ENCODE measurements at regions not wholly inside any gene's neighbourhood (a gene's known extent, or its start where the extent isn't known, plus 50 kb on each side); places are given as distances from the start of the nearest gene placed in this dataset.
"Not testable (repeated sequence)": the region's sequence is repeated elsewhere in the genome, so short reads cannot be mapped to it uniquely, and the experiment has no call there.

DNA sequence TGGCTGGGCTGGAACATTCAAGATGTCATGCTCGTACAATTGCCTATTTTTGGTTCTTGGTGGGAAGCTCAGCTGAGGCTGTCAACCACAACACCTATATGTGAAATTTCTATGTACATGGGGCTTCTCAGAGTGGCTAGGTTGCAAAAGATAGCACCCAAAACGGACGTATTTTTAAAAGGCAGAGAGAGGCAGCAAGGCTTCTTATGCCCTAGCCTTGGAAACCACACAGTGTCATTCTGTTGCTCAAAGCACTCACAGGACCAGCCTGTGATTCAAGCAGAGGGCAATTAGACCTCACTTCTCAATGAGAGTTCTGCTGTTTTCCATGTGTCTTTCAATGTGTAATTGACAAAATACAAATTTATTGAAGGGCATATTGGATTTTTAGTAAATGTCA lies 134.0 kb downstream of the GXYLT1 start:
- DNase-seq (ENCODE audit: insufficient read length, low spot score) (no peak), FAIRE-seq (no peak)
- TF ChIP-seq PAX5 (IDR thresholded peaks at IDR 0.05; ENCODE audit: insufficient read depth, low read length, severe bottlenecking) (no peak), POLR2AphosphoS5 (IDR thresholded peaks at IDR 0.05; ENCODE audit: low read depth, low read length) (no peak), TAF1 (IDR thresholded peaks at IDR 0.05; ENCODE audit: low read depth, low read length) (no peak), SPI1 (IDR thresholded peaks at IDR 0.05; ENCODE audit: low read depth, low read length) (no peak), POU2F2 (IDR thresholded peaks at IDR 0.05; ENCODE audit: low read depth, low read length) (no peak), POLR2A (IDR thresholded peaks at IDR 0.05; ENCODE audit: low read depth, low read length) (no peak)

DNA sequence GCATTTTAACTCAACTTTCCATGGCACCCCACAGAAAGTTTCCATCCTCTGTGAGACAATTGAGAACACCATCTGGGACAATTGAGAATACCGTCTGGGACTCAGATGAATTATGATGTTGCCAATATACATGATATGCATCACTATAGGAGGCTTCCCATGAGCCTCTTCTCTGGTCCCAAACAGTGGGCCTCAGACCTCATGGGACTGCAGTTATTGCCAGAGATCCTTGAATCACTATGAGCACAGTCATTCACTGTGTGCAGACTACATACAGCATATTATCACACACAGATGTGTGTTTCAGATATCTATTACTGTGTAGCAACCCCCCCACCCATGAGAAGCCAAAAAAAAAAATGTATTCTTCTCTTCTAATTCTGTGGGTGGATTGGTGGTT lies 134.4 kb downstream of the GXYLT1 start:
- TF ChIP-seq POU2F2 (IDR thresholded peaks at IDR 0.05; ENCODE audit: low read depth, low read length): no peak
- no peak for TF ChIP-seq POLR2AphosphoS5 (IDR thresholded peaks at IDR 0.05; ENCODE audit: low read depth, low read length)
- TF ChIP-seq POLR2A (IDR thresholded peaks at IDR 0.05; ENCODE audit: low read depth, low read length): no peak
- TF ChIP-seq SPI1 (IDR thresholded peaks at IDR 0.05; ENCODE audit: low read depth, low read length): no peak
- no peak for TF ChIP-seq TAF1 (IDR thresholded peaks at IDR 0.05; ENCODE audit: low read depth, low read length)
- no peak for FAIRE-seq

DNA sequence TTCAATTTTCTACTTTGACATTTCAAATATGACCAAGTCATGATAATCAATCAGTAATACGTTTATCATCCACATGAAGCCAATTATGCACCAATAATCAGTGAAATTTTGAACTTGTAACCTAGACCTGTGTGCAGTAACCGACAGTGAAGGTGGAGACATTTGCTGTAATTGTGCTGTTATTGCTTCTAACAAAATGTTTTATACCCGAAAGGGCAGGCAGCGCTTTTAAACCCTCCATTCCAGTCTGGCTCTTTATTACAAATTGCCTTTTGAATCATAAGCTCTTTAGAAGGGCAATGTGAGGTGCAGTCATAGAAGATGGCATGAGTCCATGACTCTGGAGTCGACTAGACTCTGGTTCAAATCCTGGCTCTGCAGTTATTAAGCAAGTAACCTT lies 135.7 kb downstream of the GXYLT1 start:
- no peak for DNase-seq (ENCODE audit: insufficient read length, low spot score)
- no peak for FAIRE-seq
- no peak for TF ChIP-seq PAX5 (IDR thresholded peaks at IDR 0.05; ENCODE audit: insufficient read depth, low read length, severe bottlenecking)

More for the DNA sequence above, 134.4 kb downstream of the GXYLT1 start:
- DNase-seq (ENCODE audit: insufficient read length, low spot score): no peak

DNA sequence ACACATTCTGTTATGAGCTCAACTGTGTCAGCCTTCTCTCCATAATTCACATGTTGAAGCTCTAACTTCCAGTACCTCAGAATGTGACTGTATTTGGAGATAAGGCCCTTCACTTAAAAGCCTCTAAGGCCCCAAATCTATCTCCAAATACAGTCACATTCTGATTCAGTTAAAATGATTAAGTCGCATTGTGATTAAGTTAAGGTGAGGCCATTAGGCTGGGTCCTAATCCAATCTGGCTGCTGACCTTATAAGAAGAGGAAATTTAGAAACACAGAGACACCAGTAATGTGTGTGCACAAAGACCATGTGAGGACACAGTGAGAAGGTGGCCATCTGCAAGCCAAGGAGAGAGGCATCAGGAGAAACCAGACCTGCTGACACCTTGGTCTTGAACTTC lies 141.6 kb downstream of the GXYLT1 start:
- DNase-seq (ENCODE audit: insufficient read length, low spot score) (no peak), FAIRE-seq (no peak)
- TF ChIP-seq PAX5 (IDR thresholded peaks at IDR 0.05; ENCODE audit: insufficient read depth, low read length, severe bottlenecking): no peak
- no peak for TF ChIP-seq POLR2A (IDR thresholded peaks at IDR 0.05; ENCODE audit: low read depth, low read length)
- no peak for TF ChIP-seq POU2F2 (IDR thresholded peaks at IDR 0.05; ENCODE audit: low read depth, low read length)
- TF ChIP-seq POLR2AphosphoS5 (IDR thresholded peaks at IDR 0.05; ENCODE audit: low read depth, low read length): no peak
- TF ChIP-seq SPI1 (IDR thresholded peaks at IDR 0.05; ENCODE audit: low read depth, low read length): no peak
- TF ChIP-seq TAF1 (IDR thresholded peaks at IDR 0.05; ENCODE audit: low read depth, low read length): no peak

DNA sequence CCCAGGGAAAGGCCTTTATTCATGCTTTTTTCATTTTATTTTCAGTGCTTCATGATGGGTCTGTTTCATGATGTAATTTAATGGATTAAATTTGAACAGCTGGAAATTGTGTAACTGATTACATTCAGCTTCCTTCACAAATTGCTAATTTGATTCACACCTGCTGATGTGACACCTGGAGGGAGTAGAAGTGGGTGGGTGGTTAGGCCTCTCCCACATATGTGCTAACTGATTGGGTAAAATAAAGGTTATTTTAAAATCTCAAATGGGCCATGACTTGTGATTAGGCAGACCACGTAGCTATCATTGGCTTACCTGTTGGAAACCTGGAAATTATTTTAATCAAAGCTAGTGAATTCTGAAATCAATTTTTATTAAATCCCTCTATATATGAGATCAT lies 142.1 kb downstream of the GXYLT1 start:
- FAIRE-seq (no peak), DNase-seq (ENCODE audit: insufficient read length, low spot score) (no peak)
- TF ChIP-seq POU2F2 (IDR thresholded peaks at IDR 0.05; ENCODE audit: low read depth, low read length) (no peak), TAF1 (IDR thresholded peaks at IDR 0.05; ENCODE audit: low read depth, low read length) (no peak), SPI1 (IDR thresholded peaks at IDR 0.05; ENCODE audit: low read depth, low read length) (no peak), PAX5 (IDR thresholded peaks at IDR 0.05; ENCODE audit: insufficient read depth, low read length, severe bottlenecking) (no peak), POLR2A (IDR thresholded peaks at IDR 0.05; ENCODE audit: low read depth, low read length) (no peak), POLR2AphosphoS5 (IDR thresholded peaks at IDR 0.05; ENCODE audit: low read depth, low read length) (no peak)

DNA sequence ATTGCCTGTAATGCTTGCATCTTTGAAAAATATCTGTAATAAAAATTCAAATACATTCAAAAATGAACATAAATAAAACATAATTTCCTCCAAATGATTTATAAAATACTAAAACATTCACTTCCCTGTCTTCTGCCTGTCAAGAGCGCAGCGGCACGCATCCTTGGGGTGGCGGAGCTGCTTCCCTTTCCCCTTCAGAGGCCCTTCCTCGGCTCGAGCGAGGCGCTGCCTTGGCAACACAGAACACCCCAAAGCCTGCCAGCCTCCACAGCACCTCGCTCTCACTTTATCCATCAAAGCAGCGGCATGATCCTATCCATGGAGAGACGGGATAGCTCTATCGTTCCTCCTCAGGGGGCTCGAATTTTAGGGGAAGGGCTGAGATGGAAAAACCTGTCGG lies 146.2 kb downstream of the GXYLT1 start:
- no peak for FAIRE-seq
- TF ChIP-seq SPI1 (IDR thresholded peaks at IDR 0.05; ENCODE audit: low read depth, low read length): no peak
- TF ChIP-seq POLR2A (IDR thresholded peaks at IDR 0.05; ENCODE audit: low read depth, low read length): no peak
- TF ChIP-seq POU2F2 (IDR thresholded peaks at IDR 0.05; ENCODE audit: low read depth, low read length): no peak
- no peak for TF ChIP-seq POLR2AphosphoS5 (IDR thresholded peaks at IDR 0.05; ENCODE audit: low read depth, low read length)
- no peak for TF ChIP-seq PAX5 (IDR thresholded peaks at IDR 0.05; ENCODE audit: insufficient read depth, low read length, severe bottlenecking)
- no peak for TF ChIP-seq TAF1 (IDR thresholded peaks at IDR 0.05; ENCODE audit: low read depth, low read length)
- DNase-seq (ENCODE audit: insufficient read length, low spot score): no peak

DNA sequence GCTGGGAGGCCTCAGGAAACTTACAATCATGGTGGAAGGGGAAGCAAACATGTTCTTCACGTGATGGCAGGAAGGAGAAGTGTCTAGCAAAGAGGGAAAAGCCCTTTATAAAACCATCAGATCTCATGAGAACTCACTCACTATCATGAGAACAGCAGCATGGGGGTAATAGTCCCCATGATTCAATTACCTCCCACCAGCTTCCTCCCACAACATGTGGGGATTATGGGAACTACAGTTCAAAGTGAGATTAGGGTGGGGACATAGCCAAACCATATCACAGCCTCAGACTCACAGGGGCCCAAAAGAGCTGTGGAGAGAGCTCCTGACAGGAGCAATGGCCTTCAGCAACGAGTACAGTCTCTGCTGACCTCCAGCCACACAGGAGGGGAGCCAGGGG lies 151.4 kb downstream of the GXYLT1 start:
- no peak for DNase-seq (ENCODE audit: insufficient read length, low spot score)
- FAIRE-seq: no peak
- TF ChIP-seq TAF1 (IDR thresholded peaks at IDR 0.05; ENCODE audit: low read depth, low read length) (no peak), POLR2AphosphoS5 (IDR thresholded peaks at IDR 0.05; ENCODE audit: low read depth, low read length) (no peak)

DNA sequence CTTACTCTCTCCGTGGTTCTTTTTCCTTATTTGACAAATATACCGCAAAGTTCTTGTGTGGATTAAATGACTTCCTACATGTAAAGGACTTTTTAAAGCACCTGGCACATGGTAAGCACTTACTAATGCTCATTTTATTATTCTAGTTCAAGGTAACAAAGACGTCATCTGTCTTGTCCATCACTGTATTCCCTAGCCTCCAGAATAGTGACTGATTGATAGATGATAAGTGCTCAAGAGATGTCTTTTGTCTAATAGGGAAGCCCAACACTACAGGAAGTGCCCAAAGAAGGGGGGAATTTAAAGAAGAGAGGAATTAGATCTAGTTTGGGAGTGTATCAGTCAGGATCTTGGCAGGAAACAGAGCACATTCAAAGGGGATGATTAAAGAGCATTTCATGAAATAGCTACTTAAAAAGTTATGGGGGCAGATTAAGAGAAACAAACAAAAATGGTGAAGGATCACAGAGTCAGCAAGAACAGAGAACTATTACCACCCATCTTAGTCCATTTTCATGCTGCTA lies 151.9 kb downstream of the GXYLT1 start:
- TF ChIP-seq POLR2A (IDR thresholded peaks at IDR 0.05; ENCODE audit: low read depth, low read length) (no peak), PAX5 (IDR thresholded peaks at IDR 0.05; ENCODE audit: insufficient read depth, low read length, severe bottlenecking) (no peak), POU2F2 (IDR thresholded peaks at IDR 0.05; ENCODE audit: low read depth, low read length) (no peak), POLR2AphosphoS5 (IDR thresholded peaks at IDR 0.05; ENCODE audit: low read depth, low read length) (no peak), SPI1 (IDR thresholded peaks at IDR 0.05; ENCODE audit: low read depth, low read length) (no peak), TAF1 (IDR thresholded peaks at IDR 0.05; ENCODE audit: low read depth, low read length) (no peak)
- FAIRE-seq (no peak), DNase-seq (ENCODE audit: insufficient read length, low spot score) (no peak)

DNA sequence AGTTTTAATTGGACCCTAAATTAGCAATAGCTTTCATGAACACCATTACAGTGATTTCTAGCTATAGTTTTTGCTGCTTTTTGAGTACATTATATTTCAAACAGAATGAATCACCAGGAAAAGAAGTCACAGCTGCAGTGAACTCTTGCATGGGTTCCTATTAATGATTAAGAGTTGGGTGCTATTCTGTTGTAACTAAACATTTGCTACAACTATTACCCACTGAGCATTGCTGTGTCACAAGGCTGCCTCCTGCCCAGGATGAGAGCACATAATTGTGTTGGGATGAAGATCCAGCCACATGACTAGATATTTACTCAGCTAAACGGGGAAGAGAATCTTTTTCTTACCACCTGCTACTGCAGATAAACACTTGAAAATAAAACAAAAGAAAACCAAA lies 152.7 kb downstream of the GXYLT1 start:
- DNase-seq (ENCODE audit: insufficient read length, low spot score): no peak
- FAIRE-seq: no peak

DNA sequence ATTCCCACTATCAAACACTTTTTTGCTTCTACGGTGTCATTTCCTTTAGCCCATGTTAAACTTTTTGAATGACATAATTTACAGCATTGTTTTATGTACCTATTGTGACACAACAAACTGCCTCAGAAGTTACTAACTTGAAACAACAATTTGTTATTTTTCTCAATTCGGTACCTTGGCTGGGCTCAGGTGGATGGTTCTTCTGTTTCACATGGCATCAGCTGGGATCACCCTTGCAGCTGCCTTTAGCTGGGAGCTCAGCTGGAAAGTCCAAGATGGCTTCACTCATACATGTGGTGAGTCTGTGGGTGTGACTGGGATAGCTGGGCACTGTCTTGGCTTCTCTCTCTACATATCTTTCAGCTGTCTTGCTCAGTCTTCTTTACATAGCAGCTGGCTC lies 156.0 kb downstream of the GXYLT1 start:
- DNase-seq (ENCODE audit: insufficient read length, low spot score) (no peak), FAIRE-seq (no peak)
- TF ChIP-seq POU2F2 (IDR thresholded peaks at IDR 0.05; ENCODE audit: low read depth, low read length): no peak
- TF ChIP-seq TAF1 (IDR thresholded peaks at IDR 0.05; ENCODE audit: low read depth, low read length): no peak
- TF ChIP-seq POLR2A (IDR thresholded peaks at IDR 0.05; ENCODE audit: low read depth, low read length): no peak
- TF ChIP-seq SPI1 (IDR thresholded peaks at IDR 0.05; ENCODE audit: low read depth, low read length): no peak
- TF ChIP-seq PAX5 (IDR thresholded peaks at IDR 0.05; ENCODE audit: insufficient read depth, low read length, severe bottlenecking): no peak
- TF ChIP-seq POLR2AphosphoS5 (IDR thresholded peaks at IDR 0.05; ENCODE audit: low read depth, low read length): no peak

More for the DNA sequence above, 152.7 kb downstream of the GXYLT1 start:
- TF ChIP-seq POU2F2 (IDR thresholded peaks at IDR 0.05; ENCODE audit: low read depth, low read length) (no peak), PAX5 (IDR thresholded peaks at IDR 0.05; ENCODE audit: insufficient read depth, low read length, severe bottlenecking) (no peak), POLR2A (IDR thresholded peaks at IDR 0.05; ENCODE audit: low read depth, low read length) (no peak), SPI1 (IDR thresholded peaks at IDR 0.05; ENCODE audit: low read depth, low read length) (no peak), TAF1 (IDR thresholded peaks at IDR 0.05; ENCODE audit: low read depth, low read length) (no peak), POLR2AphosphoS5 (IDR thresholded peaks at IDR 0.05; ENCODE audit: low read depth, low read length) (no peak)

DNA sequence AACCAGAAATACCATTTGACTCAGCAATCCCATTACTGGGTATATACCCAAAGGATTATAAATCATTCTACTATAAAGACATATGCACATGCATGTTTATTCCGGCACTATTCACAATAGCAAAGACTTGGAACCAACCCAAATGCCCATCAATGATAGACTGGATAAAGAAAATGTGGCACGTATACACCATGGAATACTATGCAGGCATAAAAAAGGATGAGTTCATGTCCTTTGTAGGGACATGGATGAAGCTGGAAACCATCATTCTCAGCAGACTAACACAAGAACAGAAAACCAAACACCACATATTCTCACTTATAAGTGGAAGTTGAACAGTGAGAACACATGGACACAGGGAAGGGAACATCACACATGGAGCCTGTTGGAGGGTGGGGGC lies 158.2 kb downstream of the GXYLT1 start:
- FAIRE-seq; DNase-seq (ENCODE audit: insufficient read length, low spot score): not testable (repeated sequence)
